LNCAP (cell line): ENCODE measurements at regions not wholly inside any gene's neighbourhood (a gene's known extent, or its start where the extent isn't known, plus 50 kb on each side); places are given as distances from the start of the nearest gene placed in this dataset.

Experiments
- TF ChIP-seq, protein P1 (sequence below): fragments of 450-650 bp; IDR thresholded peaks from 2 replicates; pipeline ENCODE4 v1.5.1; 2017; ENCODE audit warnings: mild to moderate bottlenecking

DNA sequence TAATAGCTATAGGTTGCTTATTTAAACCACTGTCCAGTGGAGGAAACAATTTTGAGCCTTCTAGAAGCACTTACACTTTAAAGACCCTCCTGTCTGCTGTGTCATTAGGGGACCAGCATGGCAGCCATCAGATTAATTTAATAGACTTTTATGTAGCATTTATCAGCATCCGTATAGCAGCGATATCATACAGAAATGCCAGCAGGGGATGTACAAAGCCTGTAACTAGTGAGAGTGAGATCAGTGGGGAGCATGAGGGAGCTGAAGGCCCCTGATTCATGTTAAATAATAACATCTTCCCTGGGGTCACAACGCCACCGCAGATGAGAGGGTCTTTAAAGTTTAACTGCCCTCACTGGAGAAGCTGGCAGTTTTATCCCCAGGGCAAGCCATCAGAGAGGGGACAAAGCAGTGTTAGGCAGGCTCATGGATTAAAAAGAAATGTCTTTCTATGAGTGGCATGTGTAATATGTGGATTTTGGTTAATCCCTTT is 144.7 kb downstream of the PDGFRA start:
- TF ChIP-seq, protein P1, sequence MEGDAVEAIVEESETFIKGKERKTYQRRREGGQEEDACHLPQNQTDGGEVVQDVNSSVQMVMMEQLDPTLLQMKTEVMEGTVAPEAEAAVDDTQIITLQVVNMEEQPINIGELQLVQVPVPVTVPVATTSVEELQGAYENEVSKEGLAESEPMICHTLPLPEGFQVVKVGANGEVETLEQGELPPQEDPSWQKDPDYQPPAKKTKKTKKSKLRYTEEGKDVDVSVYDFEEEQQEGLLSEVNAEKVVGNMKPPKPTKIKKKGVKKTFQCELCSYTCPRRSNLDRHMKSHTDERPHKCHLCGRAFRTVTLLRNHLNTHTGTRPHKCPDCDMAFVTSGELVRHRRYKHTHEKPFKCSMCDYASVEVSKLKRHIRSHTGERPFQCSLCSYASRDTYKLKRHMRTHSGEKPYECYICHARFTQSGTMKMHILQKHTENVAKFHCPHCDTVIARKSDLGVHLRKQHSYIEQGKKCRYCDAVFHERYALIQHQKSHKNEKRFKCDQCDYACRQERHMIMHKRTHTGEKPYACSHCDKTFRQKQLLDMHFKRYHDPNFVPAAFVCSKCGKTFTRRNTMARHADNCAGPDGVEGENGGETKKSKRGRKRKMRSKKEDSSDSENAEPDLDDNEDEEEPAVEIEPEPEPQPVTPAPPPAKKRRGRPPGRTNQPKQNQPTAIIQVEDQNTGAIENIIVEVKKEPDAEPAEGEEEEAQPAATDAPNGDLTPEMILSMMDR = no peak

DNA sequence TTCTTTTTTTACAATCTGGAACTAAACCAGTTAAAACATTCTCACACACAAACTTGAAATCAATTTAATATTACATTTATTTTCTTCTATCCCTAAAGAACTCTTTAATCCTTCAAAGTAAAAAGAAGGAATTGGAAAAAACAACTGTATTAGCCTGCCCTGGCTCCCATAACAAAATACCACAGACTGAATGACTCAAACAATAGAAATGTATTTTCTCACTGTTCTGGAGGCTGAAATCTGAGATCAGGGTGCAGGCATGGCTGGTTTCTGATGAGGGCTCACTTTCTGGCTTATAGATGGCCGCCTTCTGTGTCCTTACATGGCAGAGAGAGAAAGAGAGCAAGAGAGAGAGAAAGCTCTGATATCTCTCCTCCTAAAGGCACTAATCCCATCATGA is 149.4 kb downstream of the PDGFRA start:
- TF ChIP-seq, protein P1 = no peak

DNA sequence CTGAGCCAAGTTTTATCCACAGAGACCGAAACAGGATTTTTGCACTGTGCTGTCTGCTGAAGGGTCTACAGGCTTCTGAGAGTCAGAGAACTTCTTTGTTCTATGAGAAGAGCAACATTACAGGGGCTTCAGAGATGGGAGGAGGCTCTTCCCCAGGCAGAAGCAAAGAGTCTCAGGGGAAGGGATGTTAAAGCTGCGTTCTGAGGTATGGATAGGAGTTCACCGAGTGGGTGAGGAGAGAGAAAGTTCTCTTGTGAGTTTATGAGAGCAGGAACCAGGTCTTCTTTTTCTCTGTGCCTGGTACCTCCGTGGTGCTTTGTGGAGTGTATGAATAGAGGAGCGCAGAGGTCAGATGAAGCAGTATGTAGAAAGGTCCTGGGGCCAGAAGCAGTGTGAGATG is 155.1 kb downstream of the PDGFRA start:
- TF ChIP-seq, protein P1 = no peak

DNA sequence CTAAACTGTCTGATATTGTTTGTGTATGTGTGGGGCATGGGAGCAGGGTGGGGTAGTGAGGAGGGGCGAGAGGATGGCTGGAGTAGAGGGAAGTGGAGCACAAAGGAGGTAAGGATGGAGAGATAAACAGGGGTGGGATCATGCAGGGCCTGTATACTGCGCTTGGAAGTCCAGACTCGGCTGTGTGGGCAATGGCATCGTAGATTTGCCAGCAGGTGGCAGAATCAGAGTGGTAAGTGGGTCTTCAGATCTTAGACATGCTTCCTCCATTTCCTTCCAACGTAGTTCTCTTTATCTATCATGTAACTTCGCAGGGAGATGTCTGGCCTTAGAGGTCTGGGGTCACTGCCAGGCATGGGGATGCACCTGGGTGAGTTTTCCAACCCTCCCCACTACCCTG is 155.5 kb downstream of the PDGFRA start:
- TF ChIP-seq, protein P1 = peak; percentile 43; the same call in 1 of the 2 replicates

DNA sequence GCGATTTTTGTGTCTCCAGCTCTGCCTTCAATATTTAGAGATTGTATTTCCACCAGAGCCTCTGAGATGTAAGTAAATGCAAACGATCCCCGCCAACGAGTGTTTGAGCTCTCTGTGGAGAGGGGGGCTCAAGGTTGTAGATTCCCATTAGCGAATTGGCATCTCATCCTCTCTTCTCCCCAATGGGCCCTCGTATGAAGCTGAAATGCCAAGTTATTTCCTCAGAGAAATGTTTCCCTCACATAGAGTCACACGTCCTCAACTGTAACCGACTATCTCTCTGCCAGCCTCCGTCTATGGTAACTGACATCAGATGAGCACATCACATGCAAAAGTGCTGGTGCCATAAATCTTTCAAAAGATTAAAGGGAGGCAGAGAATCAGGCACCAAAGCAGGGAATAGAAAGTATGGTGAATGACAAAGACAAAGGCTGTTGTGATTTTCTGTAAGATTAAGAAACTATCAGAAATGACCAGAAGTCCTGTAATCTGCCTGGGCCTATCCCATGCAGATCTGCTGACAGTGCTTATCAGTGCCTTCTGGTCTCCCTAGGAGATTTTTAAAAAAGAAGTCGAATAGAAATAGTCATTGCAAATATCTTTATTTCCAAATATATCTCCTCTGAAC is 157.1 kb downstream of the PDGFRA start:
- TF ChIP-seq, protein P1 = no peak

DNA sequence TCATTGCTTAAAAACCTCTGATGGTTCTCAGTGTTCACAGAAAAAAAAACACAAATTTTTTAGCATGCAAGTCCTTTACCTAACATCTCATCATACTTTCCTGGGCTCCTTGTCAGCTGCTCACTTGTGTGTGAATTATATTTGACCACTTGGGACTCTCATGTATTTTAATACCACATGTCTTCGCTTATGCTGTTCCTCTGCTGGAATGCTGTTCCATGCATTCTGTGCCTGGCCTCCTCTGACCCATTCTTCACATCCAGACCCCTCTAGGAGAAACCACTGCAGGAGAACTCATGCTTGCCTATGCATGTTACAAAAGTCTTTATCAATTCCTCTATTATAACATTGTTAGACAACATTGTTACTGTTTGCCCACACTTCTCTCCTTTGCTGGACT is 157.6 kb downstream of the PDGFRA start:
- TF ChIP-seq, protein P1 = no peak

DNA sequence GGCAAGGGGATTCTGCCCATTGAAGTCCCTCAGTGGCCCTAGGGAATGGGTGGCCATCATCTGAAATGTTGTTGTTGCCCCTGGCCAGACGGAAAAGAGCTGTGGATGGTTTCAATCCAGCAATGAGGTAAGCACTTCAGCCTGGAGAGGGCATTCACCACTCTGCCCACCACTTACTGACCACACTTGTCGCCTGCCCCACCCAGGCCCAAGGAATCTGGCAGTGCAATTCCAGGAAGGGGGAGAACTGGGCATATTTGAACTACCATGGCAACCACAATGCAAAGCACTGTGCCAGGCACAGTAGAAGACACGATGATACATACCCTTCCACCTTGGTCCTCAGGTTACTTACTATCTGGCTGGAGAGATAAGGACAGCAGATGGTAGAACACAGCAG is 161.6 kb downstream of the PDGFRA start:
- TF ChIP-seq, protein P1 = no peak

DNA sequence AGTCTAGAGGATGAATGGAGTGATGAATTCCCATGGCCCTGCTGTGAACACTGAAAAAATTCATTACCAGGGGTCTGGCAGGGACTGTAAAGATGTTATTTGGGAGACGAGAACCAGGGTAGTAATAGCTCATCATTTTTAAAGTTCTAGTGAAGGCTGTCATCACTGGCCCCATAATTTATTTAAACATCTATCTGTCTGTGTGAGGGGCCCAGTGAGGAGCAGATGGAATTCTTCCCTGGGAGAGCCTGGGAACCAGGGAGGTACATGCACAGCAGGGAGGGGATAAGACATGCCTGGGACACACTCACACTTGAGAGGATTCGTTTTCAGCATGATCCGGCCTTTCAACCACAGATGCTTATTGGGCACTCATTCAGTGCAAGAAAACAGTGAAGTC is 162.0 kb downstream of the PDGFRA start:
- TF ChIP-seq, protein P1 = no peak
